HepG2 (cell line): ENCODE measurements at regions not wholly inside any gene's neighbourhood (a gene's known extent, or its start where the extent isn't known, plus 50 kb on each side); places are given as distances from the start of the nearest gene placed in this dataset.

ENCODE experiments used
- ATAC-seq: fragments of 200-7000 bp; cut with Tn5 transposase; 3 replicates; pipeline ENCODE4 v1.9.1; 2020; ENCODE audit warnings: mild to moderate bottlenecking, moderate library complexity
- BruUV-seq: library from RNA; stranded (reverse); fragments of 400-500 nt; replicated peaks from 2 replicates; lab custom pipeline; 2021; lab: Mats Ljungman, UMichigan
- CTCF ChIA-PET: fragments of 300-600 bp; formaldehyde crosslinking; extraction: SDS; loops from one replicate; lab custom pipeline; 2021; ENCODE audit warnings: low total read pairs, inconsistent platforms, low intra/inter-chr PET ratio; lab: Yijun Ruan, JAX
- POLR2A ChIA-PET: fragments of 350-600 bp; sonication (Branson Sonifier 250); formaldehyde crosslinking; loops from one replicate; lab custom pipeline; 2020; ENCODE audit warnings: antibody characterized with exemption, inconsistent platforms; lab: Yijun Ruan, JAX
- DNase-seq: peaks from one replicate; pipeline ENCODE4 v3.0.0-alpha.2; 2015; ENCODE audit warnings: low spot score
- FAIRE-seq: peaks from 3 replicates; lab custom pipeline; 2011; peaks lifted over from hg19 to GRCh38; lab: Jason Lieb, UNC
- H2AFZ ChIP-seq: one replicate; pipeline ENCODE4 v1.6.1; 2011; ENCODE audit warnings: low read length, inconsistent platforms
- H3K27ac ChIP-seq: fragments of 300-600 bp; 3 replicates; pipeline ENCODE4 v1.8.0; 2011; ENCODE audit warnings: mixed run types, mild to moderate bottlenecking, mixed read lengths, low read length, inconsistent platforms; ENCODE audit not compliant: insufficient read depth; ENCODE audit errors: extremely low read length
- H3K27me3 ChIP-seq, 2 experiments: fragments of 200-600 bp in 1 of 2; 2 replicates in 1 of 2; 3 replicates in 1 of 2; pipeline versions ENCODE4 v1.6.0 to v1.8.0; 2011; ENCODE audit warnings: low read length in 2 of 2, mild to moderate bottlenecking in 2 of 2, moderate library complexity in 2 of 2, inconsistent platforms in 1 of 2; ENCODE audit not compliant: insufficient read depth in 2 of 2, control insufficient read depth in 1 of 2
- H3K36me3 ChIP-seq, 2 experiments: fragments of 200-600 bp in 1 of 2; replicated peaks in 1 of 2; 2 replicates in 1 of 2; 3 replicates in 1 of 2; pipeline versions ENCODE4 v1.5.1 to v1.8.0; 2011; ENCODE audit warnings: low read length in 2 of 2, inconsistent platforms in 1 of 2; ENCODE audit not compliant: insufficient read depth in 2 of 2, control insufficient read depth in 1 of 2
- H3K4me1 ChIP-seq: 2 replicates; pipeline ENCODE4 v1.5.1; 2012; ENCODE audit warnings: low read length, inconsistent platforms; ENCODE audit not compliant: insufficient read depth
- H3K4me2 ChIP-seq: 2 replicates; pipeline ENCODE4 v1.6.0; 2011; ENCODE audit warnings: low read depth, low read length, inconsistent platforms
- H3K4me3 ChIP-seq, 3 experiments: fragments of 200-600 bp in 1 of 3; sonication (generic), shearing (Covaris generic) in 1 of 3; replicated peaks in 1 of 3; 2 replicates each; pipeline ENCODE4 v1.5.1; 2011 to 2016; ENCODE audit warnings: low read length in 3 of 3, inconsistent platforms in 2 of 3, low read depth in 2 of 3, mild to moderate bottlenecking in 2 of 3, control low read depth in 1 of 3, mixed read lengths in 1 of 3; ENCODE audit not compliant: insufficient read depth in 1 of 3
- H3K79me2 ChIP-seq: one replicate; pipeline ENCODE4 v1.6.1; 2011; ENCODE audit warnings: low read length, inconsistent platforms; ENCODE audit not compliant: insufficient read depth
- H3K9ac ChIP-seq: 2 replicates; pipeline ENCODE4 v1.6.0; 2011; ENCODE audit warnings: mild to moderate bottlenecking, low read depth, low read length, inconsistent platforms; ENCODE audit not compliant: insufficient read depth
- H3K9me3 ChIP-seq: 2 replicates; pipeline ENCODE4 v1.5.1; 2012; ENCODE audit warnings: mild to moderate bottlenecking, low read length
- H4K20me1 ChIP-seq: 2 replicates; pipeline ENCODE4 v1.6.0; 2011; ENCODE audit warnings: inconsistent platforms, mild to moderate bottlenecking, low read length, moderate library complexity; ENCODE audit not compliant: insufficient read depth
- ELF1 ChIP-seq: sonication (generic); formaldehyde crosslinking; IDR thresholded peaks from 2 replicates; pipeline ENCODE4 v1.4.0; 2020; ENCODE audit warnings: missing genetic modification reagents
- HES4 ChIP-seq: sonication (generic); formaldehyde crosslinking; IDR thresholded peaks from 2 replicates; pipeline ENCODE4 v1.9.0; 2021; ENCODE audit warnings: mild to moderate bottlenecking, missing genetic modification reagents, borderline replicate concordance
- JARID2 ChIP-seq: sonication (generic); formaldehyde crosslinking; IDR thresholded peaks from 2 replicates; pipeline ENCODE4 v1.8.1; 2023; ENCODE audit warnings: missing genetic modification reagents, inconsistent platforms; ENCODE audit not compliant: insufficient replicate concordance
- NCOA5 ChIP-seq: sonication (generic); formaldehyde crosslinking; IDR thresholded peaks from 2 replicates; pipeline ENCODE4 v1.4.0; 2020; ENCODE audit warnings: missing genetic modification reagents
- WGBS: methylation state at CpG from one replicate; pipeline ENCODE4 v1.1.6; 2017; ENCODE audit warnings: low lambda C conversion rate; 5-methylcytosine and 5-hydroxymethylcytosine counted together
- in situ Hi-C: cut with HindIII; loops from 2 replicates; pipeline ENCODE4 v1.10.0; 2017; ENCODE audit warnings: low pct_unique_long_range_greater_than_20kb; ENCODE audit not compliant: extremely low pct_ligation_motif_present
- intact Hi-C: fragments of 100-400 bp; cut with micrococcal nuclease; formaldehyde crosslinking; loops from one replicate; pipeline ENCODE4 v1.10.0; 2022; ENCODE audit not compliant: unreplicated experiment
- TF ChIP-seq, protein P1 (sequence below): sonication (generic); formaldehyde crosslinking; IDR thresholded peaks from 2 replicates; pipeline ENCODE4 v1.9.0; 2021; ENCODE audit warnings: mild to moderate bottlenecking, missing genetic modification reagents
- TF ChIP-seq, protein P2 (sequence below): sonication (generic); formaldehyde crosslinking; IDR thresholded peaks from 2 replicates; pipeline ENCODE4 v1.5.0; 2020; ENCODE audit warnings: missing genetic modification reagents

DNA sequence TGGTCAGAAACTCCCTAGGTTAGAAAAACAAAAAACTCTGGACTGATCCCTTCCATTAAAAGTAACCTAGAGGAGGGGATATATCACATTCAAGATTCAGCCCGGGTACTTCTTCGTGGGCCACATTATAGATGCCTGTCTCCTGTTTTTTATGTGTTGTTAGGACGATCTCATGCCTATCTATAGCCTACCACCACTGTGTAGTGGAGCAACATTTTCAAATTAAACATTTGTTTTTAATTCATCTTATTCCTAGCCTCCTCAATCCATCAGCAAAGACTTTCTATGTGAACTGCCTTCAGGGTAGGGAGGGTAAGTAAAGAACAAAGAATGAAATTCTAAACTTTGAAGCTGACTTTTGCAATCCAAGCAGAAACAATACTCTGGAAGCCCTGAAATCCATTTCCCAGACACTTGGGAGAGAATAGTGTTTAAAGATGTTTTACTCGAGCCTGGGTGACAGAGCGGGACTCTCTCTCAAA is 379.4 kb downstream of the ANXA1 start:
- no peaks in the 10 kb centered on the region for H4K20me1 ChIP-seq
- H2AFZ ChIP-seq: no peak overlapping the region
- no peak overlapping the region for H3K9ac ChIP-seq
- intact Hi-C loops: no loop called here
- H3K4me1 ChIP-seq: no peaks in the 10 kb centered on the region
- DNase-seq (no peak), ATAC-seq (no peak), FAIRE-seq (no peak)
- no peak overlapping the region for H3K27ac ChIP-seq
- no TSS peak for BruUV-seq
- TF ChIP-seq, protein P1, sequence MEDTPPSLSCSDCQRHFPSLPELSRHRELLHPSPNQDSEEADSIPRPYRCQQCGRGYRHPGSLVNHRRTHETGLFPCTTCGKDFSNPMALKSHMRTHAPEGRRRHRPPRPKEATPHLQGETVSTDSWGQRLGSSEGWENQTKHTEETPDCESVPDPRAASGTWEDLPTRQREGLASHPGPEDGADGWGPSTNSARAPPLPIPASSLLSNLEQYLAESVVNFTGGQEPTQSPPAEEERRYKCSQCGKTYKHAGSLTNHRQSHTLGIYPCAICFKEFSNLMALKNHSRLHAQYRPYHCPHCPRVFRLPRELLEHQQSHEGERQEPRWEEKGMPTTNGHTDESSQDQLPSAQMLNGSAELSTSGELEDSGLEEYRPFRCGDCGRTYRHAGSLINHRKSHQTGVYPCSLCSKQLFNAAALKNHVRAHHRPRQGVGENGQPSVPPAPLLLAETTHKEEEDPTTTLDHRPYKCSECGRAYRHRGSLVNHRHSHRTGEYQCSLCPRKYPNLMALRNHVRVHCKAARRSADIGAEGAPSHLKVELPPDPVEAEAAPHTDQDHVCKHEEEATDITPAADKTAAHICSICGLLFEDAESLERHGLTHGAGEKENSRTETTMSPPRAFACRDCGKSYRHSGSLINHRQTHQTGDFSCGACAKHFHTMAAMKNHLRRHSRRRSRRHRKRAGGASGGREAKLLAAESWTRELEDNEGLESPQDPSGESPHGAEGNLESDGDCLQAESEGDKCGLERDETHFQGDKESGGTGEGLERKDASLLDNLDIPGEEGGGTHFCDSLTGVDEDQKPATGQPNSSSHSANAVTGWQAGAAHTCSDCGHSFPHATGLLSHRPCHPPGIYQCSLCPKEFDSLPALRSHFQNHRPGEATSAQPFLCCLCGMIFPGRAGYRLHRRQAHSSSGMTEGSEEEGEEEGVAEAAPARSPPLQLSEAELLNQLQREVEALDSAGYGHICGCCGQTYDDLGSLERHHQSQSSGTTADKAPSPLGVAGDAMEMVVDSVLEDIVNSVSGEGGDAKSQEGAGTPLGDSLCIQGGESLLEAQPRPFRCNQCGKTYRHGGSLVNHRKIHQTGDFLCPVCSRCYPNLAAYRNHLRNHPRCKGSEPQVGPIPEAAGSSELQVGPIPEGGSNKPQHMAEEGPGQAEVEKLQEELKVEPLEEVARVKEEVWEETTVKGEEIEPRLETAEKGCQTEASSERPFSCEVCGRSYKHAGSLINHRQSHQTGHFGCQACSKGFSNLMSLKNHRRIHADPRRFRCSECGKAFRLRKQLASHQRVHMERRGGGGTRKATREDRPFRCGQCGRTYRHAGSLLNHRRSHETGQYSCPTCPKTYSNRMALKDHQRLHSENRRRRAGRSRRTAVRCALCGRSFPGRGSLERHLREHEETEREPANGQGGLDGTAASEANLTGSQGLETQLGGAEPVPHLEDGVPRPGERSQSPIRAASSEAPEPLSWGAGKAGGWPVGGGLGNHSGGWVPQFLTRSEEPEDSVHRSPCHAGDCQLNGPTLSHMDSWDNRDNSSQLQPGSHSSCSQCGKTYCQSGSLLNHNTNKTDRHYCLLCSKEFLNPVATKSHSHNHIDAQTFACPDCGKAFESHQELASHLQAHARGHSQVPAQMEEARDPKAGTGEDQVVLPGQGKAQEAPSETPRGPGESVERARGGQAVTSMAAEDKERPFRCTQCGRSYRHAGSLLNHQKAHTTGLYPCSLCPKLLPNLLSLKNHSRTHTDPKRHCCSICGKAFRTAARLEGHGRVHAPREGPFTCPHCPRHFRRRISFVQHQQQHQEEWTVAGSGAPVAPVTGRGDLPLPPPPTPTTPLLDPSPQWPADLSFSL (CRISPR knock-in tag): no peak
- TF ChIP-seq ELF1 (CRISPR knock-in tag) (no peak), NCOA5 (CRISPR knock-in tag) (no peak), HES4 (CRISPR knock-in tag) (no peak), JARID2 (no peak)
- TF ChIP-seq, protein P2, sequence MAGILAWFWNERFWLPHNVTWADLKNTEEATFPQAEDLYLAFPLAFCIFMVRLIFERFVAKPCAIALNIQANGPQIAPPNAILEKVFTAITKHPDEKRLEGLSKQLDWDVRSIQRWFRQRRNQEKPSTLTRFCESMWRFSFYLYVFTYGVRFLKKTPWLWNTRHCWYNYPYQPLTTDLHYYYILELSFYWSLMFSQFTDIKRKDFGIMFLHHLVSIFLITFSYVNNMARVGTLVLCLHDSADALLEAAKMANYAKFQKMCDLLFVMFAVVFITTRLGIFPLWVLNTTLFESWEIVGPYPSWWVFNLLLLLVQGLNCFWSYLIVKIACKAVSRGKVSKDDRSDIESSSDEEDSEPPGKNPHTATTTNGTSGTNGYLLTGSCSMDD (CRISPR knock-in tag): no peak
- POLR2A ChIA-PET: no interaction called here
- H3K36me3 ChIP-seq: no peaks in the 10 kb centered on the region
- no peaks in the 10 kb centered on the region for H3K9me3 ChIP-seq
- no peaks in the 10 kb centered on the region for H3K79me2 ChIP-seq
- H3K4me2 ChIP-seq: no peak overlapping the region
- no peak overlapping the region for H3K4me3 ChIP-seq
- CTCF ChIA-PET: no interaction called here
- in situ Hi-C loops: no loop called here
- WGBS: 31% methylated on average over 5 of the region's 5 CpGs
- no peaks in the 10 kb centered on the region for H3K27me3 ChIP-seq
